ENCODE measurements at regions not wholly inside any gene's neighbourhood (a gene's known extent, or its start where the extent isn't known, plus 50 kb on each side); places are given as distances from the start of the nearest gene placed in this dataset.
A peak's percentile ranks its signal among the peaks of the same experiment; 100 is the strongest.

DNA sequence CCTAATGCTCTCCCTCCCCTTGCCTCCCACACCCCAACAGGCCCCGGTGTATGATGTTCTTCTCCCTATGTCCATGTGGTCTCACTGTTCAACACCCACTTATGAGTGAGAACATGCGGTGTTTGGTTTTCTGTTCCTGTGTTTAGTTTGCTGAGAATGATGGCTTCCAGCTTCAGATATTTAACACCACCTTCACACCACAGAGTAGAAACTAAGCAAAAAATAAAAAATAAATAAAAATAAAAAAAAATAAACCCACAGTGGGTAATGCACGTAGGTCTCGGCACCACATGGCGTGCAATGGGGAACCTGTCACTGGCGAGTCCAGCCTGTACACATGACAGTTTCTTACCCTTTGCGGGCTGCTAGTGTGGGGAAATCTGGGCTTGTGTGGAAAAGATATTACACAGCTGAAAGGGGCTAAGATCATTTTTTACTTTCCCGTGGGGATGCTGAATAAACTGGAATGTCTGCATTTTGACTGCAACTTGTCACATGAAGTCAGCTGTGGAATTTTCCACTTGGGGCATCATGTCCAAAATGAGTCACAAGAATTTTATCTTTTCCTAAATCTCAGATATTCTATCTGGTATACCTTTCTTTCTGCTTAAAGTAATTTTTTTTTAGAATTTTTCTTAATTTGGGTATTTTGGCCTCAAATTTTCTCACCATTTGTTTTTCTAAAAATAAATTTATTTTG lies 170.5 kb downstream of the IRS2 start:
- no peak overlapping the region for H3K4me3 ChIP-seq (ENCODE audit: insufficient read depth, low read depth, low read length)
- no peaks in the 10 kb centered on the region for H3K9me3 Mint-ChIP-seq (ENCODE audit: unreplicated experiment)
- TF ChIP-seq EZH2 (IDR thresholded peaks at IDR 0.05; ENCODE audit: insufficient read depth, low read length), result no peak
- H4K20me1 ChIP-seq (ENCODE audit: insufficient read depth, low read length), result no peaks in the 10 kb centered on the region
- no peaks in the 10 kb centered on the region for H3K27me3 Mint-ChIP-seq (ENCODE audit: low read depth, unreplicated experiment)
- peaks cover 3% of the 10 kb centered on the region for H3K4me1 Mint-ChIP-seq (ENCODE audit: low read depth, unreplicated experiment)
- no peaks in the 10 kb centered on the region for H3K36me3 Mint-ChIP-seq (ENCODE audit: low read depth, unreplicated experiment)
- H3K79me2 ChIP-seq (ENCODE audit: insufficient read depth, low read length), result no peaks in the 10 kb centered on the region
- H3K9me3 ChIP-seq (ENCODE audit: insufficient read depth, low read depth, low read length), result no peaks in the 10 kb centered on the region
- DNase-seq (ENCODE audit: low read depth) (no peak), FAIRE-seq (no peak)
- no peak overlapping the region for H2AFZ ChIP-seq (ENCODE audit: low read depth, low read length)
- H3K9ac ChIP-seq (ENCODE audit: low read length), result no peak overlapping the region
- H3K4me2 ChIP-seq (ENCODE audit: low read length), result no peak overlapping the region
- H3K27ac Mint-ChIP-seq (ENCODE audit: unreplicated experiment), result no peak overlapping the region
- no peaks in the 10 kb centered on the region for H3K4me1 ChIP-seq (ENCODE audit: insufficient read depth, low read length)
- no peak overlapping the region for H3K4me3 Mint-ChIP-seq (ENCODE audit: unreplicated experiment)
- no peaks in the 10 kb centered on the region for H3K36me3 ChIP-seq (ENCODE audit: insufficient read depth, low read length)
- no peak overlapping the region for H3K27ac ChIP-seq (ENCODE audit: low read depth, low read length)
- no peaks in the 10 kb centered on the region for H3K27me3 ChIP-seq (ENCODE audit: insufficient read depth, low read length)

DNA sequence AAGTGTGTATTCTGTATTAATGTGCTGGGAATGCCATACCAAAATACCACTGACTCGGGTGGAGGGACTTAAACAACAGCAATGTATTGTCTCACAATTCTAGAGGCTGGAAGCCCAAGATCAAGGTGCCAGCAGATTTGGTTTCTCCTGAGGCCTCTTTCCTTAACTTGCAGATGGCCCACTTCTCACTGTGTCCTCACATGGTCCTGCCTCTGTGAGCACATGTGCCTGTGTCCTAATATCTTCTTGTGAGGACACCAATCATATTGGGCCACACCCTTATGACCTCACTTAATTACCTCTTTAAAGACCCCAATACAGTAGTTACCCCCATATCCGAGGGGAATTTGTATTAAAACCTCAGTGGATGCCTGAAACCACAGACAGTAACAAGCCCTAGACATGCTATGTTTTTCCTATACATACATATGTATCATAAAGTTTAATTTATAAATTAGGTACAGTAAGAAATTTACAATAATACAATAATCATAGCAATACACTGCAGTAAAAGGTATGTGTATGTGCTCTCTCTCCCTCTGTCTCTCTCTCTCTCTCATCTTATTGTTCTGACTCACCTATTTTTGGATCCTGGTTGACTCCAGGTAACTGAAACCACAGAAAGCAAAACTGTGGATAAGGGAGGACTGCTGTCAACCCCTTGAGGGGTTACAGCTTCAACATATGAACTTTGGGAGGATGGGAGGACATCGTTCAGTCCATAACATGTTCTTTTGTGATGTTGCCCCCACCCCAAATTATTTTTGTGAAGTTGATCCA lies 174.3 kb downstream of the IRS2 start:
- TF ChIP-seq EZH2 (IDR thresholded peaks at IDR 0.05; ENCODE audit: insufficient read depth, low read length), result no peak
- TF ChIP-seq CTCF (IDR thresholded peaks at IDR 0.05; ENCODE audit: insufficient read depth, low read depth, low read length), result no peak
- Histone ChIP-seq H3K27me3 (ENCODE audit: insufficient read depth, low read length) (no peaks in the 10 kb centered on the region), H3K9ac (ENCODE audit: low read length) (no peak overlapping the region), H4K20me1 (ENCODE audit: insufficient read depth, low read length) (no peaks in the 10 kb centered on the region), H3K4me3 (ENCODE audit: insufficient read depth, low read depth, low read length) (no peak overlapping the region), H3K36me3 (ENCODE audit: insufficient read depth, low read length) (no peaks in the 10 kb centered on the region), H3K4me1 (ENCODE audit: insufficient read depth, low read length) (no peaks in the 10 kb centered on the region), H3K9me3 (ENCODE audit: insufficient read depth, low read depth, low read length) (no peaks in the 10 kb centered on the region), H2AFZ (ENCODE audit: low read depth, low read length) (no peak overlapping the region), H3K79me2 (ENCODE audit: insufficient read depth, low read length) (no peaks in the 10 kb centered on the region), H3K4me2 (ENCODE audit: low read length) (no peak overlapping the region), H3K27ac (ENCODE audit: low read depth, low read length) (no peak overlapping the region)
- FAIRE-seq, result peak; percentile 9
- Mint-ChIP-seq H3K27me3 (ENCODE audit: low read depth, unreplicated experiment) (no peaks in the 10 kb centered on the region), H3K36me3 (ENCODE audit: low read depth, unreplicated experiment) (no peaks in the 10 kb centered on the region), H3K27ac (ENCODE audit: unreplicated experiment) (no peak overlapping the region), H3K9me3 (ENCODE audit: unreplicated experiment) (peaks cover 8% of the 10 kb centered on the region), H3K4me3 (ENCODE audit: unreplicated experiment) (no peak overlapping the region), H3K4me1 (ENCODE audit: low read depth, unreplicated experiment) (peaks cover 3% of the 10 kb centered on the region)
- DNase-seq (ENCODE audit: low read depth), result no peak

GRCh38 chr13:109610517-109610916 lies 175.9 kb downstream of the IRS2 start:
- Mint-ChIP-seq H3K27ac (ENCODE audit: unreplicated experiment) (no peak overlapping the region), H3K4me3 (ENCODE audit: unreplicated experiment) (no peak overlapping the region), H3K27me3 (ENCODE audit: low read depth, unreplicated experiment) (no peaks in the 10 kb centered on the region), H3K9me3 (ENCODE audit: unreplicated experiment) (peaks cover 8% of the 10 kb centered on the region), H3K36me3 (ENCODE audit: low read depth, unreplicated experiment) (no peaks in the 10 kb centered on the region), H3K4me1 (ENCODE audit: low read depth, unreplicated experiment) (no peaks in the 10 kb centered on the region)
- Histone ChIP-seq H3K27ac (ENCODE audit: low read depth, low read length) (no peak overlapping the region), H3K9ac (ENCODE audit: low read length) (no peak overlapping the region), H3K4me1 (ENCODE audit: insufficient read depth, low read length) (no peaks in the 10 kb centered on the region), H3K4me2 (ENCODE audit: low read length) (no peak overlapping the region), H3K36me3 (ENCODE audit: insufficient read depth, low read length) (no peaks in the 10 kb centered on the region), H3K4me3 (ENCODE audit: insufficient read depth, low read depth, low read length) (no peak overlapping the region), H3K79me2 (ENCODE audit: insufficient read depth, low read length) (no peaks in the 10 kb centered on the region), H3K9me3 (ENCODE audit: insufficient read depth, low read depth, low read length) (no peaks in the 10 kb centered on the region), H3K27me3 (ENCODE audit: insufficient read depth, low read length) (no peaks in the 10 kb centered on the region), H4K20me1 (ENCODE audit: insufficient read depth, low read length) (no peaks in the 10 kb centered on the region), H2AFZ (ENCODE audit: low read depth, low read length) (no peak overlapping the region)
- no peak for TF ChIP-seq CTCF (IDR thresholded peaks at IDR 0.05; ENCODE audit: insufficient read depth, low read depth, low read length)
- no peak for TF ChIP-seq EZH2 (IDR thresholded peaks at IDR 0.05; ENCODE audit: insufficient read depth, low read length)
- no peak for DNase-seq (ENCODE audit: low read depth)
- no peak for FAIRE-seq
